ENCODE measurements at regions not wholly inside any gene's neighbourhood (a gene's known extent, or its start where the extent isn't known, plus 50 kb on each side); places are given as distances from the start of the nearest gene placed in this dataset.

DNA sequence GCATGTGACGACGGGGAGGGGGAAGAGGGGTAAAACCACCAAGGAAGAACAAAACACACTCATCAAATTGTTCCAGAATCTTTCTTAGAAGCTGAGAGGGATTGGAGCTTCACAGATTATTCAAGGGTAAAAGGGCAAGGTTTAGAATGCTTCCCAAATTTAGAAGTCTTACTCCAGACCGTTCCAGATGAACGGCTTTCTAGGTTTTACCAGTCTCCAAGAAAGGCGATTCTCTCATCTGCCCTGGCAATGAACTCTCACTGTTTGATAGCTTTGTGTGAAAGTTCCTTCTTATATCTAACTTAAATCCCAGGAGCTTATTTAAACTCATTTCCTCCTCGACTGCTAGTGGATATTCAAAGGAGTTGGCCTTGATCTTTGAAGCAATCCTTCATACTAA, 124.3 kb upstream of the PRICKLE2 start:
- TF ChIP-seq, protein P1, sequence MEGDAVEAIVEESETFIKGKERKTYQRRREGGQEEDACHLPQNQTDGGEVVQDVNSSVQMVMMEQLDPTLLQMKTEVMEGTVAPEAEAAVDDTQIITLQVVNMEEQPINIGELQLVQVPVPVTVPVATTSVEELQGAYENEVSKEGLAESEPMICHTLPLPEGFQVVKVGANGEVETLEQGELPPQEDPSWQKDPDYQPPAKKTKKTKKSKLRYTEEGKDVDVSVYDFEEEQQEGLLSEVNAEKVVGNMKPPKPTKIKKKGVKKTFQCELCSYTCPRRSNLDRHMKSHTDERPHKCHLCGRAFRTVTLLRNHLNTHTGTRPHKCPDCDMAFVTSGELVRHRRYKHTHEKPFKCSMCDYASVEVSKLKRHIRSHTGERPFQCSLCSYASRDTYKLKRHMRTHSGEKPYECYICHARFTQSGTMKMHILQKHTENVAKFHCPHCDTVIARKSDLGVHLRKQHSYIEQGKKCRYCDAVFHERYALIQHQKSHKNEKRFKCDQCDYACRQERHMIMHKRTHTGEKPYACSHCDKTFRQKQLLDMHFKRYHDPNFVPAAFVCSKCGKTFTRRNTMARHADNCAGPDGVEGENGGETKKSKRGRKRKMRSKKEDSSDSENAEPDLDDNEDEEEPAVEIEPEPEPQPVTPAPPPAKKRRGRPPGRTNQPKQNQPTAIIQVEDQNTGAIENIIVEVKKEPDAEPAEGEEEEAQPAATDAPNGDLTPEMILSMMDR (IDR thresholded peaks at IDR 0.05; ENCODE audit: borderline replicate concordance, extremely low read depth, low read length, poor library complexity, severe bottlenecking) = no peak
- no peak for TF ChIP-seq EZH2 (IDR thresholded peaks at IDR 0.05; ENCODE audit: borderline replicate concordance, low read depth, low read length, severe bottlenecking)
